Fibroblast of lung (primary cell): ENCODE measurements at regions not wholly inside any gene's neighbourhood (a gene's known extent, or its start where the extent isn't known, plus 50 kb on each side); places are given as distances from the start of the nearest gene placed in this dataset.

Source experiments
- CTCF ChIP-seq, 2 donors: IDR thresholded peaks in 1 of 2; conservative IDR thresholded peaks in 1 of 2; 1 replicate in 1 of 2; 2 replicates in 1 of 2; pipeline ENCODE4 v1.5.1; 2011 to 2012; ENCODE audit warnings: low read length in 2 of 2, control low read depth in 1 of 2, inconsistent platforms in 1 of 2, low read depth in 1 of 2, mild to moderate bottlenecking in 1 of 2
- EZH2 ChIP-seq: IDR thresholded peaks from 2 replicates; pipeline ENCODE4 v1.5.1; 2012; ENCODE audit warnings: low read length, control low read depth, mild to moderate bottlenecking; ENCODE audit errors: missing control alignments

- TF ChIP-seq CTCF (conservative IDR thresholded peaks at IDR 0.05 in 1 of 2, IDR thresholded peaks at IDR 0.05 in 1 of 2; ENCODE audit: low read depth in 1 of 2, low read length in 2 of 2) = no peak
- no peak for TF ChIP-seq EZH2
Measured at GRCh38 chr2:4618141-4618540, 914.8 kb downstream of the DCDC2C start.
